ENCODE measurements at regions not wholly inside any gene's neighbourhood (a gene's known extent, or its start where the extent isn't known, plus 50 kb on each side); places are given as distances from the start of the nearest gene placed in this dataset.

DNA sequence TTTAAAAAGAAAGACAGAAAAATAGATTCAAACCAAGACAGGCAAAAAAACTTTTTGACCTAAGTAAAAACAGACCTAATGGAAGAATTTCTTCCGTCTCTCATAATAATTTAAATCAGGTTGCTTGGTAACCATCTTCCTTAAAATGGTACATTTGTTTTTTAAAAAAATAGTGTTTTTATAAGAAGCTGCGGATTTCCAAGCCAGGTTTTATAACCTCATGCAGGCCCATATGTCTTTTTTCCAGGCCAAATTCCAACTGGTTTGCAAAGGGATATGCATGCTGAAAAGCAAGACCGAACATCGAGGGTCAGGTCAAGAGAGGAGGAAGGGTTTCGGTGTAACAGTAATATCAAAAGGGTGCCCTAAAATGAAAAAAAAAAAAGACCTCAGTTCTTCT, 172.9 kb downstream of the MAIP1 start:
- no peak for ATAC-seq (replicated peaks)
- Mint-ChIP-seq H3K9me3 (peaks cover 3% of the 10 kb centered on the region), H3K4me1 (no peaks in the 10 kb centered on the region), H3K27me3 (peaks cover 8% of the 10 kb centered on the region), H3K4me3 (no peak overlapping the region), H3K36me3 (ENCODE audit: low read depth) (no peaks in the 10 kb centered on the region), H3K27ac (no peak overlapping the region)

DNA sequence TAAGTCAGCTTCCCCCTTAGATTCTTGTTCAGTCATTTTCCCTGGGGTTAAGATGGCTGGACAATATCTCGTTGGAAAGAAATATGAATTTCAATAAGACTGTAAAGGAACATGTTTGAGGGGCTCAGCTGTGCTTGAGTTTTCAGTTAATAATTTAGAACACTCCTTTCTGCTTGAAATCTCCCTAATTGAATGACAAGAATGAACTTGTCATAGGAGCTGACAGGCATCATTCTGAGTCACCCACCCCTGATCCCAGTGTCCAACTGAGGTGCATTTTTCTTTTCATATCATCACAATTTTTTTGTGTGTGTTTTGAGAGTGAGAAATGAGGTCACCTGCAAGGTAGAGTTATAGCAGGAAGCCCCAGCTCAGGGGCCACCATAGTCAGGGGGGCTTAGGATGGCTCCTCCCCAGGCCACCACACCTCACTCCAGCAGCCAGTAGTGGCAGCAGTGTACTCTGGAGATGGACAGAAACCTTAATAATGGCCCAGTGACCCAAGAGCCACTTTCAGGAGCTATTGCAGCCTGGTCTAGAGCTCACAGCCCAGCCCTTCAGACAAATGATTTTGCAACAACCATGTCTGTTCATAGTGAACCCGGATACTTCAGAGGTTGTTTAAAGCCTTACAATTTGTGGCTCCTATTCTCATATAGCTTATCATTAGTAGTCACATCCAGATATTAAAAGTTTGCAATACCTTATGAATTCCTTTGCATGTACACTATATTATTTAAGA, 174.5 kb downstream of the MAIP1 start:
- peaks cover 8% of the 10 kb centered on the region for H3K27me3 Mint-ChIP-seq
- no peak overlapping the region for H3K27ac Mint-ChIP-seq
- no peaks in the 10 kb centered on the region for H3K4me1 Mint-ChIP-seq
- ATAC-seq (replicated peaks): no peak
- no peaks in the 10 kb centered on the region for H3K36me3 Mint-ChIP-seq (ENCODE audit: low read depth)
- no peak overlapping the region for H3K4me3 Mint-ChIP-seq
- no peaks in the 10 kb centered on the region for H3K9me3 Mint-ChIP-seq

DNA sequence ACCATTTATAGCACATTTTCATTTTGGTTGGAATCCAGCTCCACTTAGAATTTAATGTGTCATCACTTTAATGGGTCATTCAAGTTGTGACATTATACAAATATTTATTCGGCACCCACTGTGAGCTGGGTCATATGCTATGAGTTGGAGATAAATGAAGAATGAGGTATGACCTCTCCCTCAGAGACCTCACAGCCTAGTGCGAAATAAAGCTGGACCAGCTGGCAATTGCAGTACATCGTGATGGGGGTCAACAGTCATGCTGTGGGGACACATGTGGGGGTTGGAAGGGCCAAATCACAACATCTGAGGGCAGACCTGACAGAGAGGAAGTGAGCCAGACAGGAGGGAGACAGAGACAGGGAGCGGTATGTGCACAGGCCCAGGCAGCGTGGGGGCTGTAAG, 175.4 kb downstream of the MAIP1 start:
- ATAC-seq (replicated peaks): no peak
- Mint-ChIP-seq H3K36me3 (ENCODE audit: low read depth) (no peaks in the 10 kb centered on the region), H3K4me3 (no peak overlapping the region), H3K9me3 (no peaks in the 10 kb centered on the region), H3K27ac (no peak overlapping the region), H3K4me1 (no peaks in the 10 kb centered on the region), H3K27me3 (peaks cover 8% of the 10 kb centered on the region)

DNA sequence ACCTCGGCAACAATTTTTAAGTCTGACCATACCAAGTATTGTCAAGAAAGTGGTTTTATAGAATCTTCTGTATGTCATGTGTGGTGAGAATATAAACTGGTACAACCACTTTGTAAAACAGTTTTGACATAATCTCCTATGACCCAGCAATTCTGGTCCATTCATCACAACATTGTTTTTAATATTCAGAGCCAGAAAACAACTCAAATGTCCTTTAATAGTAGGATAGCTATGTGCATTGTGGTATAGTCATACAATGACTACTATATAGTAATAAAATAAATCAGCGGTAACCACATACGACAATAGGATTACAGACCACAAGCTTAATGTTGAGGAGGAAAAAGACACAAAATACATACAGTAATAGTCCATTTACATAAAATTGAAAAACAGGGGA, 175.2 kb upstream of the SPATS2L start:
- Mint-ChIP-seq H3K36me3 (ENCODE audit: low read depth) (no peaks in the 10 kb centered on the region), H3K27me3 (peaks cover 8% of the 10 kb centered on the region), H3K4me1 (no peaks in the 10 kb centered on the region), H3K4me3 (no peak overlapping the region), H3K9me3 (no peaks in the 10 kb centered on the region), H3K27ac (no peak overlapping the region)
- ATAC-seq (replicated peaks): no peak

DNA sequence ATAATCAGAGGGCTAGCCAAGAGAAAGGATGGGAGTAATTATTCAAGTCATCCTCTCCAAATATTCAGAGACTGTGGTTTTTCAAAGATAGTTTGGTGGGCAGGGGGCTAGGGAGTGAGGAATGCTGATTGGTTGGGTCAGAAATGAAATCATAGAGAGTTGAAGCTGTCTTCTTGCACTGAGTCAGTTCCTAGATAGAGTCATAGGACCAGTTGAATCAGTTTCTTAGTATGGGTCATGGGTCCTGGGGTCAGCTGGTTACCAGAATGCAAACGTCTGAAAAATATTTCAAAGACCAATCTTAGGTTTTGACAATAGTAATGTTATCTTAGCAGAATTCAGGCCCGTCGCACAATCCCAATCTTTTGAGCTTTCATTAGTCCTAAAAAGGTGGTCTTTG, 171.4 kb upstream of the SPATS2L start:
- Mint-ChIP-seq H3K4me3 (no peak overlapping the region), H3K36me3 (ENCODE audit: low read depth) (no peaks in the 10 kb centered on the region), H3K27me3 (peaks cover 4% of the 10 kb centered on the region), H3K9me3 (no peaks in the 10 kb centered on the region), H3K27ac (no peak overlapping the region), H3K4me1 (no peaks in the 10 kb centered on the region)
- peak; percentile 57 for ATAC-seq (replicated peaks)

DNA sequence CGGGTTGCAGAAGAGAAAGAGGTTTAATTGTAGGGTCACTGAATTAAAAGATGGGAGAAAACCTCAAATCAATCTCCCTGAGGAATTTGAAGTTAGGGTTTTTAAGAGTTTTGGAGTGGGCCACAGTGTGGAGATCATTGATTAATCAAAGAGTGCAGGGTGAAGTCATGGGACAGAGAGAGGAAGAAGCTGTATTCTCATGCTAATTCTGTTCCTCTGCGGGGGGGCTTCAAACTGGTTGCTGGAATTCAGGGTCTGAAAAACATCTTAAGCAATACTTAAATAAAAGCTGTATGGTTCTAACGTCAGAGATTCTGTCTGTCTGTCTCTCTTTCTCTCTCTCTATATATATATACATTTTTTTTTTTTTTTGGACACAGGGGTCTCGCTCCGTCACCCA, 169.8 kb upstream of the SPATS2L start:
- H3K4me1 Mint-ChIP-seq: no peaks in the 10 kb centered on the region
- H3K4me3 Mint-ChIP-seq: no peak overlapping the region
- no peak for ATAC-seq (replicated peaks)
- peaks cover 3% of the 10 kb centered on the region for H3K27me3 Mint-ChIP-seq
- no peak overlapping the region for H3K27ac Mint-ChIP-seq
- H3K36me3 Mint-ChIP-seq (ENCODE audit: low read depth): no peaks in the 10 kb centered on the region
- no peaks in the 10 kb centered on the region for H3K9me3 Mint-ChIP-seq

DNA sequence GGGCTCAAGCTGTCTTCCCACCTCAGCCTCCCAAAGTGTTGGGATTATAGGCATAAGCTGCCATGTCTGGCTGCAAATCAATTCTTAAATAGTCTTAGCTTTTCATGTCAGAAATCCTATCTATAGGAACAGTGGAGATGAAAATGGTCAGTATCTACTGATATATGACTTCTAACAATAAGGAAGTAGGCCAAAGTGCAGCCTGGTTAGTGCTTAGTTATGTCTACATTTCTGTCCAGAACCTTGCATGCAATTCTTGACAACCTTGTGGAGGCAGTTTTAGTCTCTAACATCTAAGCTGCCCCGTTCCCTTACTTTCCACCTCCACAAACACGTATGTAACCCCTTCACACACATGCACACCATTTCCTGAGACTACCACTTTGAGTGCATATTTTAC, 169.2 kb upstream of the SPATS2L start:
- H3K9me3 Mint-ChIP-seq: no peaks in the 10 kb centered on the region
- H3K36me3 Mint-ChIP-seq (ENCODE audit: low read depth): no peaks in the 10 kb centered on the region
- H3K27ac Mint-ChIP-seq: no peak overlapping the region
- H3K27me3 Mint-ChIP-seq: peaks cover 3% of the 10 kb centered on the region
- no peaks in the 10 kb centered on the region for H3K4me1 Mint-ChIP-seq
- H3K4me3 Mint-ChIP-seq: no peak overlapping the region
- no peak for ATAC-seq (replicated peaks)

DNA sequence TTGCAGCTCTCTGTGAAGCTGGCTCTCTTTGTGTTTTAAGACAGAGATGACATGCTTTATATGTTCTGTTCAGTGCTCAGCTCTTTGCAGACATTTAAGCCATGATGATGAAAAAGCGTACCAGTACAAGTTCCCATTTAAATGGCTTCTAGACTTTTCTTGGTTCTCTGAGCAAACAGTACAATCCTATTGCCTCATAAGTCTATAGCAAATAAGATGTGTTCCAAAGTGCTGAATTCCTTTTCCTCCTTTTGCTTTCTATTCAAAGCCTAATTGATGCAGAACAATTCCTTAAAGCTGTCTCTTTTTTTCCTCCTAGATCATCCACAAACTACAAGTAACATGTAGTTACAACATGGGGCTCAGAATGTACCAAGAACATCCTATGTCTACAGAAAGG, 168.8 kb upstream of the SPATS2L start:
- peaks cover 3% of the 10 kb centered on the region for H3K27me3 Mint-ChIP-seq
- no peak overlapping the region for H3K4me3 Mint-ChIP-seq
- no peak overlapping the region for H3K27ac Mint-ChIP-seq
- H3K9me3 Mint-ChIP-seq: no peaks in the 10 kb centered on the region
- no peaks in the 10 kb centered on the region for H3K36me3 Mint-ChIP-seq (ENCODE audit: low read depth)
- H3K4me1 Mint-ChIP-seq: no peaks in the 10 kb centered on the region
- ATAC-seq (replicated peaks): no peak

DNA sequence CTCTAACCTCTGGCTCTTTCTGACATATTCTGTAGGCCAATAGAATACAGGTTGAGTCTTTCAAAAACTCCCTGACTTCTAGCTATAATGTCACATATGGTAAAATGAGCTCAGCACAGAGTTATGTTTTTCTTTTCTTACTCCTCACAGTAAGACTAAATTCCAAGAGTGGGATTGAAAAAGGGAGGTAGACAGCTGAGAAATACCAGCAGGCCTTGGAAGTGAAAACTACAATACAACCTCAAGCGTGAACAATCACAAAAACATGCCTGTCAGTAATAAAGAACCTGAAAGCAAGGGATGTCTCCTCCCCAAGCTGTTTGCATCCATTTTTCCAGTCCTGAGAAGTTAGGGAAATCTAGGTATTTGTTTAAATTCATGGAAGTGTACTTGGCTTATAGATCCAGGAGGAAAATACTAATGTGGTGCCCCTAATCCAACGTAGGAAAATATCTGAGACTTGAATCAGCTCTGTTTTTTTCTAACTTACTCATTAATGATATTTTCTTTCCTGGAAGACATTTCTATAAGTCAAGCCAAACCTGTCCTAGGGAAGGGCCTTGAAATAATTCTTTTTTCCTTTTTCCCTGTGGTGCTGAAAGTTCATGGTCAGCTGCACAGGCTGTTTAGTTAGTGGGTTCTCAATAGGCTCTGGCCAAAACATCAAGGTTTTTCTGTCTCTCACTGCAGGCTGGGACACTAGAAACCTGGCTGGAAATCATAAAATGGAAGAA, 167.9 kb upstream of the SPATS2L start:
- no peak overlapping the region for H3K27ac Mint-ChIP-seq
- no peak for ATAC-seq (replicated peaks)
- no peaks in the 10 kb centered on the region for H3K36me3 Mint-ChIP-seq (ENCODE audit: low read depth)
- H3K4me3 Mint-ChIP-seq: no peak overlapping the region
- no peaks in the 10 kb centered on the region for H3K9me3 Mint-ChIP-seq
- H3K4me1 Mint-ChIP-seq: no peaks in the 10 kb centered on the region
- H3K27me3 Mint-ChIP-seq: peaks cover 3% of the 10 kb centered on the region

DNA sequence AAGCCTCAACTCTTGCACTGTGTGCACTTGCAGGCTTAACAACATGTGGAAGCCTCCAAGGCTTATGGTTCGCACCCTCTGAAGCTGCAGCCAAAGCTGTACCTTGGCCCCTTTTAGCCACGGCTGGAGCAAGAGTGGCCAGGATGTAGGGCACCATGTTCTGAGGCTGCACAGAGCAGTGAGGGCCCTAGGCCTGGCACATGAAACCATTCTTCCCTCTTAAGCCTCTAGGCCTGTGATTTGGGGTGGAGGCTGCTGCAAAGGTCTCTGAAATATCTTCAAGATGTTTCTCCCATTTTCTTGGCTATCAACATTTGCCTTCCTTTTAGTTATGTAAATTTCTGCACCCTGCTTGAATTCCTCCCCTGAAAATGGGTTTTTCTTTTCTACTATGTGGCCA, 161.9 kb upstream of the SPATS2L start:
- Mint-ChIP-seq H3K27me3 (peaks cover 11% of the 10 kb centered on the region), H3K36me3 (ENCODE audit: low read depth) (no peaks in the 10 kb centered on the region), H3K4me1 (no peaks in the 10 kb centered on the region), H3K9me3 (peaks cover 10% of the 10 kb centered on the region), H3K27ac (no peak overlapping the region), H3K4me3 (no peak overlapping the region)
- no peak for ATAC-seq (replicated peaks)

DNA sequence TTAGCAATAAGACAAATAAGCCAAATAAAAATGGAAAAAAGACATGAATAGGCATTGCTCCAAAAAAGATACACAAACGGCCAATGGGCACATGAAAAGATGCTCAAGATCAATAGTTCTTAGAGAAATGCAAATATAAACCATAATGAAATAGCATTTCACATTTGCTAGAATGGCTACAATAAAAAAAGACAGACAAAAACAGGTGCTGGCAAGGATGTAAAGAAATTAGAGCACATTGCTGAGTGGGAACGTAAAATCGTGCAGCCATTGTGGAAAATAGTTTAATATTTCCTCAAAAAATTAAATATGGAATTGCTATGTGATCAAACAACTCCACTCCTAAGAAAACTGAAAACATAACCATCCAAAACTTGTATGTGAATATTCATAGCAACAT, 160.0 kb upstream of the SPATS2L start:
- peaks cover 16% of the 10 kb centered on the region for H3K9me3 Mint-ChIP-seq
- no peak for ATAC-seq (replicated peaks)

DNA sequence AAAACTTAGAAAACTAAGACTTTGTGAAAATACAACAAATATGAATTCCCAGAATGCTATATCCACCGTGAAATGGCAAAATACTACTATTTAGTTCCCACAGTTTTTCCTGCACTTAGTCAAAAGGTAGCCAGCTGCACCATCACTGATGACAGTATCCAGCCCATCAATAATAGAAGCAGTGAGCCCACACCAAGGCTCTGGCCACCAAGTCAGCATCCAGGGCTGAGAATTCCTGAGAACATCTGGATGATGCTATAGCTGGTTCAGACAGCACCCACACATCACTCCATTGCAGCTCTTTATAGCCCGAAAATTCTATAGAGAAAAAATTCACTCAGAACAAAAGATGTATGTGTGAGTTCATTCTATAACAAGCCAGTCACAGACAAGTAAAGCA, 159.1 kb upstream of the SPATS2L start:
- Mint-ChIP-seq H3K4me3 (no peak overlapping the region), H3K4me1 (no peaks in the 10 kb centered on the region), H3K27ac (no peak overlapping the region), H3K9me3 (peaks cover 17% of the 10 kb centered on the region), H3K27me3 (peaks cover 9% of the 10 kb centered on the region), H3K36me3 (ENCODE audit: low read depth) (no peaks in the 10 kb centered on the region)
- no peak for ATAC-seq (replicated peaks)

More for the DNA sequence above, 160.0 kb upstream of the SPATS2L start:
- H3K27ac Mint-ChIP-seq: no peak overlapping the region
- no peaks in the 10 kb centered on the region for H3K4me1 Mint-ChIP-seq
- H3K4me3 Mint-ChIP-seq: no peak overlapping the region
- H3K36me3 Mint-ChIP-seq (ENCODE audit: low read depth): no peaks in the 10 kb centered on the region
- peaks cover 8% of the 10 kb centered on the region for H3K27me3 Mint-ChIP-seq

DNA sequence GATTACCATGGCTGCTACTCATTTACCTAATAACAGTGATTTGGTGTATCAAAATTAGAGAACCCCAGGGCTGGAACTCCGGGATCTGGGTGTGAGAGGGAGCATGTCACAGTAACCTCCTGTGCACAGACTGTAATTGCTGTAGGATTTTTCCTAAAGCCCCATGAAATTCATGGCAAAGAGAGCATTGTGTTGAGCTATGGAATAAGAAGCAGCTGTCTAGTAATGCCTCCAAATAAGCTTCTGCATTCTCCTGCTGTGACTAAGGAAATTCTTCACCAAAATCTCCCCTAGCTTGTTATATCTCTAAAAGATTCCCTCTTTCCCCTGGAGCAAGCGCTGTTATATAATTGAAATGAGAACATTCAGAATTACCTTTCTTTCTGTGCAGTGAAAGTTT, 158.1 kb upstream of the SPATS2L start:
- Mint-ChIP-seq H3K4me3 (no peak overlapping the region), H3K27me3 (peaks cover 14% of the 10 kb centered on the region), H3K4me1 (no peaks in the 10 kb centered on the region), H3K27ac (no peak overlapping the region), H3K9me3 (peaks cover 22% of the 10 kb centered on the region), H3K36me3 (ENCODE audit: low read depth) (no peaks in the 10 kb centered on the region)
- ATAC-seq (replicated peaks): no peak

DNA sequence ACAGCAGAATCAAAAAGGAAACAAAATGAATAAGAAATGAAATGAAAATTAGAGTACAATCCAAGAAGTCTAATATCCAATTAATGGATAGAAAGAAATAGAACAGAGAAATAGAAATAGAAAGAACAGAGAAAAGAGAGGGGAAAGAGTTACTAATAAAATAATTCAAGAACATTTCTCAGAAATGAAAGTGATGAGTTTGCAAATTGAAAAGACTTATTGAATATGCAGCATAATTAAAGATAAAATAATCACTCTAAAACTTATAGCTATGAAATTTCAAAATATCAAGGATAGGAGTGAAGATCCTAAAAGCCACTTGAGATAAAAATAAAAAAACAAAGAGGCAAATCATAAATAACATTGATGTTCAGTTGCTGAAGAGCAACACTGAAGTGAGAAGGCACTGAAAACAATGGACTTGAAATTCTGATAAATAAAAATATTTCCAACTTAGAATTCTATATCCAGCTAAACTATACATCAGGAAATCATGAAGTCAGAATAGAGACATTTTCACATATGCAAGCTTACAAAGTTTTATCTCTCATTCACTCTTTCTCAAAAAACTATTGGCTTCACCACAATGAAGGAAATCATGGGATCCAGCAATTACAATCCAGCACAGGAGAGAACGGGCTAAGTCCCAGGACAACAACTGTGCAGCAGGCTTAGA, 155.9 kb upstream of the SPATS2L start:
- Mint-ChIP-seq H3K27me3 (peaks cover 6% of the 10 kb centered on the region), H3K9me3 (peaks cover 12% of the 10 kb centered on the region), H3K36me3 (ENCODE audit: low read depth) (no peaks in the 10 kb centered on the region), H3K27ac (no peak overlapping the region), H3K4me1 (no peaks in the 10 kb centered on the region), H3K4me3 (no peak overlapping the region)
- no peak for ATAC-seq (replicated peaks)

DNA sequence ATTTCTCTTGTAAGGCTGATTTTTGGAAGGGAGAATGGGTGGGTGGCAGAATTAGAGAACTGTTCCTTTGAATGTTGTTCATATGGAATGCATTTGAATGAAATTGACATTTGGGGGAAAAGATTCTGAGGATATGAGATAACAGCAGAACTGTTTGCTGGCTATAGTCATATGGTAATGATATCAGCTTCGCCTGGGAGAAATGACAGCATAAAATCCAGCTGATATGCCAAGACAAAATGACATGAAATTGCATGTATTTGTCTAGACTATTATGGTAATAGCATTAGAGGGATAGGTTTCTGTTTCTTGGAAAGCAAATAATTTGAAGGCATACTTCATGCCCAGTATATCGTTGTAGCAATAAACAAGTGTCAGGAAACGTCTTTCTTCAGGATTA, 150.8 kb upstream of the SPATS2L start:
- no peak for ATAC-seq (replicated peaks)
- Mint-ChIP-seq H3K9me3 (peaks cover 6% of the 10 kb centered on the region), H3K4me3 (no peak overlapping the region), H3K36me3 (ENCODE audit: low read depth) (no peaks in the 10 kb centered on the region), H3K4me1 (no peaks in the 10 kb centered on the region), H3K27me3 (peaks cover 6% of the 10 kb centered on the region), H3K27ac (no peak overlapping the region)
